GM19328 (cell line): ENCODE measurements at regions not wholly inside any gene's neighbourhood (a gene's known extent, or its start where the extent isn't known, plus 50 kb on each side); places are given as distances from the start of the nearest gene placed in this dataset.

Source experiments
- ATAC-seq: cut with Tn5 transposase; IDR thresholded peaks from one replicate; pipeline ENCODE4 v1.9.1; 2021; ENCODE audit warnings: mild to moderate bottlenecking, moderate library complexity; ENCODE audit not compliant: unreplicated experiment

DNA sequence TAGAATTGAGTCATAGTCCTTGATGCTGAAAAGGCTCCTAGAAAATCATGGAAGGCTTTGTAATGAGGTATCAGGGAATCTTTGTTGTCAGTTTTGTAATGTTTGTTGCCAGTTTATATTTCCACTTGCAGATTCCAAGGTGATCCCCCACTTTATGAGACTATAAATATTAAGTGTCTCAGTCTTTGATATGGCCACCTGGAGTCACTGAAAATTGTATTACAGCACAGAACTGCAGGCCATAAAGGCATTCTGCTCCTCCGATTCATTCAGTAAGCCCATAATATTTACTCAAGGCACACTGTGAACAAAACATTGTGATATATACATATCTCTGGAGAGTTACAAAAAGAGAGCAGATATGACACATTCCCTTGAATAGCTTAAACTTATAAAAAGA is 457.8 kb upstream of the ZNF385D start:
- ATAC-seq, result no peak

DNA sequence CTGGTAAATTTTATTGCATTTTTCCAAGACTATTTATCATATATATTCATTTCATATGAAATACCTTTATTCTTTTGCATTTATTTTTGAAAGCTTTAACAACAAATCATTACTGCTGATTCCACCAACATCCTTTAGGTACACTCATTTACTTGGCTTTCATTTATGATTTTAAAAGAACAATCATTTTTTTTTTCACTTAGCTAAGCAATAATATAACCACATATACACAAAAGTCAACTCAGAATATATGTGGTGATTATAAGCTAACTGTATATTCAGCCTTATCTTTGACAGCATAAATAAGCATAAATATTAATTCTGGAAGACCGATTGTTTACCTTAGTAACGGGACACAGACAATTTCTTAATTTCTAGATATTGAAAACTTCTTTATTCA is 458.6 kb upstream of the ZNF385D start:
- ATAC-seq, result no peak

DNA sequence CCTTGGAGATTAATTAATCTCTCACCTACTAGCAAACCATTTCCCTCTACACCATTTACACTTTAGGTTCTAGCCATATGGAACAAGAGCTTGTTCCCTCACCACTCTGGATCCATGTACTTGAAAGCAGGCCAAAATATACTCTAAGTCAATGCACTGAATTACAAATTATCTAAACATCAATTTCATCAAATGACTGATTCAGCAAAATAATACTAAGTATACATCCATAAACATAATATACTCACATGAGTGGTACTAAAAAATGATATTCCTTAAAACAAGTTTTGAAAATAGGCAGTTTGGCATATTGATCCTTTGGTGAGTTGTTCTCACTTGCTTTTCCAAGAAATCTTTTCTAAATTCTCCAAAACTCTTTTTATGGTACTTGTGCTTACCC is 459.7 kb upstream of the ZNF385D start:
- no peak for ATAC-seq

DNA sequence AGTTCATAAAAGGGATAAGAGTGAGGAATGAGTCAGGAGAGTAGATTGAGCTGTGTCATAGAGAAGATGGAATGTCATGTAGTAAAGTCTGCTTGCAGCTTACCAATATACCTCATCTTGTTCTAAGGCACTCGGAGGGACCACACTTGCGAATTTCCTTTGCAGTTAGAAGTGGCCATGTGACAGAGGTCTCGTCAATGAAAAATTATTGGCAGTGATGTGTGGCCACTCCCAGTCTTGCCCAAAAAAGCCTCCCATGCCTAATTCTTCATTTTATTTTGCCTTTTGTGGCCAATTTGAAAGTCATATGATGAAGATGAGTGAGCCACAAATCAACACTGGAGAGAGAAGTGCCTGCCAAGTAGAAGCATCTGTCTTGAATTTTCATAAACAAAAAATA is 465.6 kb upstream of the ZNF385D start:
- ATAC-seq, result no peak

DNA sequence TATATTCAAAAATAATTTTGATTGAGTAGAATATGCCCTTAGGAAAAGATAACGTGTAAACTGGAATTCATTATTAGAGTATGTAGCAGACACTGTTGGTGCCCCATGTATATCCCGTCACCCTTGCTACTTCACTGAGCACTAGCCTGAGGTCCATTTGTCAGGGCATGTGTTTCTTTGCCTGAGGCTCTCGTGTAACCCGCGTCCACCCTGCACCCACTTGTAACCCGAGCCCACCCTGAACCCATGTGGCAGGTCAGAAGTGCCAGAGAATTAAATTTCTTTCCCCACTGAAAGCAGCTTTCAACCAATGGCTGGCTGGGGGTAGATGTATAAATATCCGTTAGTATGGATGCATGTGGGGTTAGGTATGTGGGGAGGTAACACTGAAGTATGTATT is 474.2 kb upstream of the ZNF385D start:
- no peak for ATAC-seq

DNA sequence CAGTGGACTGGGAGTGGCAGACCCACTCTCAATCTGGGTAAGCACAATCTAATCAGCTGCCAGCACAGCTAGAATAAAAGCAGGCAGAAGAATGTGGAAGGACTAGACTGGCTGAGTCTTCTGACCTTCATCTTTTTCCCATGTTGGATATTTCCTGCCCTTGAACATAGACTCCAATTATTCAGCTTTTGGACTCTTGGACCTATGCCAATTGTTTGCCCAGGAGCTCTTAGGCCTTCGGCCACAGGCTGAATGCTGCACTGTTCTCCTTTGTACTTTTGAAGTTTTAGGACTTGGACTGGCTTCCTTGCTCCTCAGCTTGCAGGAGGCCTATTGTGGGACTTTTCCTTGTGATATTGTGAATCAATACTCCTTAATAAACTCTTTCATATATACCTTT is 477.7 kb upstream of the ZNF385D start:
- ATAC-seq, result no peak

DNA sequence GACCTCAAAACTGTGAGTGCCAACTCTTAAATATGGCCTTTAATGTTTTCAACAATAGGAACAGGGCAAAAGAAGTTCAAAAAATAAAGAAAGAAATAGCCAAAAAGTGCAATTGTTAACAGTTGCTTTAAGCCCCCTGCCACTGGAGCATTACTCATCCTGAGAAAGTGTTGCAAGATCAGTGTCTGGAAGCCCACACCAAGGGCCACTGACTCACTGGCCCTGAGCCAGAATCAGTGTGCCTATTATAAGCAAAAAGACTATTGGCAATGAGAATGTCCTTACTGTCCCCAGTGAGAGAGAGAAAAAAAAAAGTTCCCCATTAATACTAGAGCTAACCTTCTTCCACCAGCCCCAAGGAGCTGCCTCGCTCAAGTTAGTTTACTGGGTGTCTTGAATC is 480.1 kb upstream of the ZNF385D start:
- ATAC-seq, result no peak

DNA sequence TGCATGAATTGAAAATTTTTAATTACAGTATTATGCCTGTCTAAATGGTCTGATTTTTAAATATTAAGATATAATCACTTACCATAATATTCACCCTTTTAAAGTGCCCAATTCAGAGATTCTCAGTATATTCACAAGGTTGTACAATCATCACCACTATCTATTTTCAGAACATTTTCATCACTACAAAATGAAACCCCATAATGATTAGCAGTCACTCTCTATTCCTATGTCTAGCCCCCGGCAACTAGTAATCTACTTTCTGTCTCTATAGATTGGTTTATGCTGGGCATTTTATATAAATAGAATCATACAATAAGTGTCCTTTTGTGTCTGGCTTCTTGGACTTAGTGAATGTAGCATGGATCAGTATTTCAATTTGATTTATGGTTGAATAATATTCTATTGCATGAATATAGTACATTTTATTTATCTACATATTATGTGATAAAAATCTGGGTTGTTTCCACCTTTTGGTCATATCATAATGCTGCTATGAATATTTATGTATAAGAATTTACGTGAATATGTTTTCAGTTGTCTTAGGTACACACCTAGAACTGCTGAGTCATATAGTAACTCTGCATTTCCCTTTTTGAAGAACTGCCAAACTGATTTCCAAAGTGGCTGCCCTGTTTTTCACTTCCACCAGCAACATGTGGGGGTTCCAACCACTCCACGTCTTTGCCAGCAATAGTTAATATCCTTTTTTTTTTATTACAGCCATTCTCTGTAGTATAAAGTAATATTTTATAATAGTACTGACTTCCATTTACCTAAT is 485.7 kb upstream of the ZNF385D start:
- peak; percentile 75 for ATAC-seq

DNA sequence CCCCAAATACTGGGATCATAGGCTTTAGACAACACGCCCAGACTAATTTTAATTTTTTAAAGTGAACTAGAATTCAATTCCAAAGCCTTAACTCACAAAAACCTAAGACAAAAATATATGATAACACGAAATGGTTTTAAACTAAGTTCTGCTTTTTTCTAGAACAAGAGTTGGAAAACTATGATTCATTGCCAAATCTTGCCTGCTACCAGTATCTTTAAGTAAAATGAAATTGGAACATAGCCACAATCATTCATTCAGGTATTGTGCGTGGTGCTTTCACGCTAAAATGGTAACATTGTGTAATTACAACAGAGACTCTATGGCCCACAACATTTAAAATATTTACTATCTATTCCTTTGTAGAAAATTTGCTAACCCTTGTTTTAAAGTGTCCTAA is 488.0 kb upstream of the ZNF385D start:
- no peak for ATAC-seq

DNA sequence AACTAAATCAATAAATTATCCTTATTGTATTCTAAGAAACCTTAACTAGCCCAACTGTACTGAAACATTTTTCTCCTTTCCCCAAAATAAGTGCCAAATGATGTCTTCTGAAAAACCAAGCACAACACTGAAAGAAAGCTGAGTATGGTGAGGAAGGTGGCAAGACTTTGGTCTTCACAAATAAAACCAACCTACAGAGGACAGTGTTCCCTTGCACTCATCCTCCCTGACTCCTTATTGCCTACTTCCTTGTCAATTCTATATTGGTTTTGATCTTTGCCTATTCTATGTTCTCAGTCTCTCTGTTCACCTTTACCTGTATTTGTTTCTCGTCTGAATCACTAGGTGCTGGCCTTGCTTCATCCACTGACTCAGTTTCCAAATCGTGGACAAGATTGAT is 490.1 kb upstream of the ZNF385D start:
- no peak for ATAC-seq

DNA sequence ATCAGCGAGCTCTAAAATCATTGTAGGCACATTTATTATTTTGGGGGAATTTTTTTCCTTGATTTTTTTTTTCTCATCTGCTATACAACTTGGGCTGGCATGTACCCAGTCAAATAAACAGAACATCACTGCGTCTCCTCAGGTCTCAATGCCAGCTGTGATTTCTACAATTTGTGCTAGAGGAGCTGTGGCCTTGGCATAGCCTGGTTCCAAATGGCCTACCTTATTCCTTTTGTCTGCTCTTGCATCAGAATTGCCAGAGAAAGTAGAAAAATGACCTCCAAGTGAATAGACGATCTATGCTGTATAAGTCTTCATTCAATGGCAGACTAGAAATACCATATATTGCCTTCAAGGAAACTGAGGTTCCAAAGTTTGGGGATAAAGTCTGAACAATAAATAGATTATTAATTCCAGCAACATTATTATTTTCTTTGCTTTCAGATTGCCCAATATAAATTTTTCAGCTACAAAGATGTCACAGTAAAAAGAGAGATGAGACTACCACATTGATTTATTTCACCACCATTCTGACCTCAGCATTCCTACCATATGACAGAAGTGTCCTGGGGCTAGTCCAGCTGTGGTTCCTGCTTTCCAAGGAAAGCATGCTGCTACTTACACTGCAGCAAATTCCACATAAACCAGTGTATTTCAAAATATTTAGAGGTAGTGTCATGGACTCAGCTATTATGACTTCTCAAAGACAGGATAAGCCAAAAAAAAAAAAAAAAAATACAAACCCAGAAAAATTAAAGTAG is 493.9 kb upstream of the ZNF385D start:
- no peak for ATAC-seq

DNA sequence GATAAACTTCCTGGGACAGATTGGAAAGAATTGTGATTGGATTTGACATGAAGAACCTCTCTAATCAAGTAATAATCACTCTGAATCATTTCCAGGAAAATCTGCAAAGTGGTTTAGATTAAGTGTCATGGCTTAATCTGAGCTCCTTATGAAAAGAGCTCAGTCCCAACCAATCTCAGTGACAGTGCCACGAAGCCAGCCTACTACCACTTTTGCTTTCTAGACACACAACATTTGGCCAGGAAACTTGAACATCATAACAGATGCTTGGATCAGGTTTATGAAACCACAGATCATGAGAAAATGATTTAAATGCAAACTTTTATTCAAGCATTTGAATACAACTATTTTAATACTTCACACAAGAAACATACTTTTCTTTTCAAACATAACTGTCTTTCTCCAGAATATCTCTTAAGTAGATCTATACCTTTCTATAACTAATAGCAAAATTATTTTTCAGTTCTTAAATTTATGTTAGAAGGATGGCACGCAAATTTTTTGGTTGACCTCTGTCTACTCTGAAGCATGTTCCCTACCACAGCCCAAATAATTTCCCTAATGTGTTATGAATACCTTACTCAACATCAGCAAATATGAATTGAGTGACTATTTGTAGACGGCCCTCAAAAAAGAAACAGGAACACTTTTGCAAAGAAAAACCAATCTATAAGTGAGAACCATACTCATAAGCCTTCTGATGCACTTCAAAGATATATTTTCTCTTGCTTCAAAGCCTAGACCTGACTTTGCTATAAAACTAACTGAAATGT is 495.0 kb upstream of the ZNF385D start:
- ATAC-seq, result no peak

DNA sequence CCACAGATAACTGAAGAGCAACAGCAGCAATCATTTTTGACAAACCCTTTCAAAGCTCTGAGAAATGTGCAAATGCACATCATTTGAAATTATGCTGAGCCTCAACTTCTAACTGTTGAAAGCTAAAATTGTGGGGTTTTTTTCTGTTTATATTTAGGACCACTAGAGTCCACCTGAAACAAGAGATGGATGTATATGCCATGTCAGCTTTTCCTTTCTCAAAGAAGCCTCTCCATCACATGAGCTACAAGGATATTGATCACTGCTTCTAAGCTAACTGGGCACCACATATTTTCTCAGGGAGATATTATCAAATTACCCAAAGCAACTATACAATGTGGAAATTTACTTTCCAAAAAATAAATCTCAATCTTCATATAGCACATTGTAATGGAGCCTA is 498.6 kb upstream of the ZNF385D start:
- no peak for ATAC-seq

DNA sequence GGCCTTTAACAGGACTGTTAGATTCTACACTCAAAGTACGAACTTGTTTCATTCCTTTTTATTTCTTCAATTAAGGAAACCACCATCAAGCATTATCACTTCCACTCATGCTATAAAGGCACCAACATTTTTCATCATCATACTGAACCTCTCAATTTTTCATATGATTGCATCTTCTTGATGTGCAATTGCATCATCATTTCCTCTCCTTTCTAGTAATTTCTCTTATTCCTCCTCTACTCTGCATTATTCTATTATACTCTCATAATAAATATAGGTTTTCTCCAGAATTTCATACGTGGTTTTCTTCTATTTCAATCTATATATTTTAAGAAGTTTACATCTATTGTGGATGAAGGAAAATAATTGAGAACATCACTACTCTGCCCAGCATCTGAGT is 506.2 kb upstream of the ZNF385D start:
- ATAC-seq, result no peak

DNA sequence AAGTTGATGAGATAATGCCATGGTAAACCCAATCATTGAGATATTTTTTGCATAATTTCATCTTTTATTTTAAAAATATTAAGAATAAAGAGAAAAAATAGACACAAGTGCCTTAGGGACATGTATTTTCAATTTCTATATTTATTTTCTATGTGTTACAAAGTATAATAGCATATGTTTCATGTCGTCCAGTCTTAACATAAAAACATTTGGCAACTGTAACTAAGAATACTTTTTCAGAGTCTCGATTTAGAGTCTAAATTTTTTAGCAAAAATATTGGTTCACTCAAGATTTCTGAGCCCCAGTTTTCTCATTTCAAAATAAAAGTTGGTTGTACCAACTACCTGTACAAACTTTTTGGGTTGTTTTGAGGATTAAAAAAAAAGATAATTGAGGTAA is 511.4 kb upstream of the ZNF385D start:
- no peak for ATAC-seq

DNA sequence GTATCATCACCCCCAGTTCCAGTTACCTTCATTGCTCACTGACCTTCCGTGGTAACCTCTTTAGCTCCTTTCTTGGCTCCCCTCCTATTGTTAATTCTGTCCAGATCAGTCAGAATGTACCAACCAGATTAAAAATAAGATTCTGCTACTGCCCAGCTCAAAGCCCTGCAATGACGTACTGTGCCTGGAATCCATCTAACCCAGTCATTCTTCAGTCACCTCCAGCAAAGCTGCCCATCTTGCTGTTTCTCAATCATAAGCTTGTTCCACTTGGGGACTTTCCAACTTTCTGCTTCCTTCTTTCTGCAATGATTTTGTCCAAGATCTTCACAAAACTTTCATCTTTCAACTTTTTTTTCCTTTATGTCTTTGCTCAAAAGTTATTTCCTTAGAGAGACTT is 512.0 kb upstream of the ZNF385D start:
- no peak for ATAC-seq

DNA sequence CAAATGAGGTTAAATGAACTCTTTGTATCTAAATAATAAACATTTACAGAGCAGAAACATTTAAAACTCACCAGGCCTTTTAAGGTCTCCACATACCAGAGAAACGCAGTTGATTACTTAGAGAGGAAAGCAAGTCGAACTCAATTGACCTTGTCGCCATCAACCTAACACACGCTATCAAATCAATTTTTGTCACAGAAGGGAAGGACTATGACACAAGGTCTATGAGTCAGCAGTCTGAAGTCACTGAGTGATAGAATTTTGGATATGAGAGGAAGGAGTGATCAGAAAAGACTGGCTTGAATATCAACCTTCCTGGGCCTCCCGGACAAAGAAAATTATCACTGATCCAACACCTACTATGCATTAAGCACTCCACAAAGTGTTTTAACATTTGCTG is 514.4 kb upstream of the ZNF385D start:
- ATAC-seq, result no peak

DNA sequence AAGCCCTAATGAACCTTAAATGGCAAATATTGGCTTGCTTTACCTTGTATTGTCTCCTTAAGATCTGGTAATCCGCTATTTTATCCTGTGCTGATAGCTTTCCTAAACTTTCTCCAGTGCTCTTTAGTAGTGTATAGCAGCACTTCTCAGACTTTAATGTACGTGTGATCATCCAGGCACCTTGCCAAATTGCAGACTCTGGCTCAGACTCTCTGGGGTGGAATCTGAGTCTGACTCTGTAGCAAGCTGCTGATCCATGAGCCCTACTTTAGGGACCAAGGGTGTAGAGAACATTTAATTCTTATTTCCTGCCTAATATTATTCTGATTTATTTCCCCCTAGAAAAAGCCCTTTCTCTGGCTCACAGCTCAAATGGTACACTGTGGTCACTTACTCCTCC is 518.8 kb upstream of the ZNF385D start:
- ATAC-seq, result no peak

DNA sequence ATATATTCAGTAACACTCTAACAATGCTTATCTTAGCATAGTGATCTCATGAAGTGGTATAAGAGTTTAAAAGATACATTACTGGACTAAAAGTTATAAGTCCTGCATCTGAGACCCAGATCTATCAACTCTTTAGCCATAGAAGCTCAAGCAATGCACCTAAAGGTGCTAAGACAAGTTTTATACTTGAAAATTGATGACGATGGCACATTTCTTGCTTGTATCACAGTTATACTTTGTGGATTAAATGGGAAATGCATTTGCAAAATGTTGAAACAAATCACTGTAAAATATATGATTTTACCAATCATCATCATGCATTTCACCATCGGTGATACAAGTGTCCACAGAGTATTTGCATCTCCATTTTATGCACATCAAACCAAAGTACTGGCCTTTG is 525.3 kb upstream of the ZNF385D start:
- no peak for ATAC-seq

DNA sequence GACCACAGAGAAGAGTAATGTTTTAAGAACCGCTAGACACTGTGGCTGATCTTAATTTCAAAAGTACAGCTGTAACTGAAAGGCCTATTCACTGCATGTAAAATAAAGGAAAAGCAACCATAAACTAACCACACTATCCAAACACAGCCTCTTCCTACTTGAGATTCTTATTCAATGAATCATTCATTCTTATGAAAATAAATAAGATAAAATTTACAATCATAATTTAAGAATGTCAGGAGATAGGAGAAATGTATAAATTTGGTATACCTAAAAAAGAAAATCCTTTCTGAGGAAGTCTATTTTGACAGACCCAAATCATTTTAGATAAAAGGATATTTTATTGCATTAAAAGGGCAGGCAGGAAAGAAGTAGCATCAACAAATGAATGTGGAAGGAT is 533.5 kb upstream of the ZNF385D start:
- ATAC-seq, result no peak

DNA sequence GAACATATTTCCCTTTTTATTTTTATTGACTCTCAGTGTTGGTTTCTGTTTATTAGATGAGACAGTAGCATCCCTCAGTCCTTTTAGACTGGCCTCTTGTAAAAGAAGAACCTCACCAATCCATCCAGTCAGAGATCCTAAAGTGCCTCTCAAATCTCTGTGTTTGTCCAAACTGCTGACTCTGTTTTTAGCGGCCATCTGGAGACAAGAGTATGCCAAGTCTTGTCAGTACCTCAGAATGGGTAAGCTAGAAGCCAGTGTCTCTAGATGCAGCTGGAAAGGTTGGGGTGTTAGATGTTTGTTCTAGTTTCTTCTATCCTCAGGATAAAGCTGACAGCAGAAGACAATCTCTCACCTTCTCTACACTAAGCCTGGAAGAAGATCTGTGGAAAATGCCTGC is 537.7 kb upstream of the ZNF385D start:
- no peak for ATAC-seq

DNA sequence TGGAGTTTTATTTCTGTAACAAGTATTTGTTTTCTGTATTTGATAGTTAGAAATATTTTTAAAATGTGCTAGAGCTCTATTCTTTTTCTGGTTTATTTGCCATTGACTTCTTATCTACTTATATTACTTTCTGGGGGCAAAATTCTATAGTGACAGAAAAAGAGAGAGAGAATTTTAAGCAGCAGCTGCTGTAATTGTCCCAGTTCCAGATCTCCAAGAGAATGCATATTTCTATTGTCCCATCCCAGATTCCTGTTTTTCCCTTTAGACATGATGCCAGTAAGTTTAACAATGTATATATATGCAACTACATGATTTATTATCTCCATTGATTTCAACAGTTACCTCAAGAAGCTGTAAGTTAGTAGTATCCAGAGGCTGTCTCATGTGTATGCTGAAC is 541.7 kb upstream of the ZNF385D start:
- ATAC-seq, result no peak
